PC-9 (cell line): ENCODE measurements at regions not wholly inside any gene's neighbourhood (a gene's known extent, or its start where the extent isn't known, plus 50 kb on each side); places are given as distances from the start of the nearest gene placed in this dataset.

Experiments used
- CTCF ChIP-seq: fragments of 200-600 bp; sonication (generic); conservative IDR thresholded peaks from 2 replicates; pipeline ENCODE4 v1.6.1; 2017; ENCODE audit warnings: mixed run types, antibody characterized with exemption, mild to moderate bottlenecking, moderate library complexity
- EZH2 ChIP-seq: fragments of 200-600 bp; sonication (generic); IDR thresholded peaks from 2 replicates; pipeline ENCODE4 v1.8.0; 2017; ENCODE audit warnings: antibody characterized with exemption, low read depth

GRCh38 chr7:106570948-106571418, 90.0 kb downstream of the CCDC71L start:
- TF ChIP-seq CTCF, result no peak
- no peak for TF ChIP-seq EZH2
